NT2/D1 (cell line): ENCODE measurements at regions not wholly inside any gene's neighbourhood (a gene's known extent, or its start where the extent isn't known, plus 50 kb on each side); places are given as distances from the start of the nearest gene placed in this dataset.

Experiments
- SUZ12 ChIP-seq: IDR thresholded peaks from 2 replicates; pipeline ENCODE4 v1.6.1; 2011; ENCODE audit not compliant: insufficient read length, insufficient read depth; ENCODE audit errors: extremely low read depth
- YY1 ChIP-seq: IDR thresholded peaks from 2 replicates; pipeline ENCODE4 v1.6.1; 2011; ENCODE audit not compliant: insufficient read length, insufficient read depth
- ZNF274 ChIP-seq: IDR thresholded peaks from 2 replicates; pipeline ENCODE4 v1.6.1; 2011; ENCODE audit warnings: mild to moderate bottlenecking, low read depth, low read length

- no peak for TF ChIP-seq SUZ12
- TF ChIP-seq ZNF274: no peak
- no peak for TF ChIP-seq YY1
Observed at GRCh38 chr20:39825524-39825923, 863.4 kb downstream of the DHX35 start.
